GM18517 (cell line): ENCODE measurements at regions not wholly inside any gene's neighbourhood (a gene's known extent, or its start where the extent isn't known, plus 50 kb on each side); places are given as distances from the start of the nearest gene placed in this dataset.

ENCODE experiments used
- ATAC-seq: cut with Tn5 transposase; IDR thresholded peaks from one replicate; pipeline ENCODE4 v1.9.1; 2021; ENCODE audit warnings: mild to moderate bottlenecking, moderate library complexity; ENCODE audit not compliant: unreplicated experiment

DNA sequence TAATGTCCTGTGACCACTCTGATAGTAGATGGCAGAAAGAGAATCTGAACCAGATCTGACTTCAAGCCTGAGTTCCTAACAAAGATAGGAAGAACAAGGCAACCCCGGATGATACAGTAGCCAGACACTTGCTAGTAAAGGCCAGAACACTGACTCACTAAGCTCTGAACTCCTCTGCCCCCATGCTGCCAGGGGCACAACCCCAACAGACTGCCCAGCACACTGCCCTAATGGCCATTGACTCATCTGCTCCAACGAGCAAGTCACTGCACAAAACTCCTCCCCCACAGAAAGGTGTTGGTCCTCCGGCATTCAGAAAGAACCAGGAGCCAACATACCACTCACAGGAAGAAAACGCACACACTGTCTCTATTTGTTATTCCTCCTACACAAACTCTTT lies 179.6 kb upstream of the NUDT4 start:
- ATAC-seq: no peak

DNA sequence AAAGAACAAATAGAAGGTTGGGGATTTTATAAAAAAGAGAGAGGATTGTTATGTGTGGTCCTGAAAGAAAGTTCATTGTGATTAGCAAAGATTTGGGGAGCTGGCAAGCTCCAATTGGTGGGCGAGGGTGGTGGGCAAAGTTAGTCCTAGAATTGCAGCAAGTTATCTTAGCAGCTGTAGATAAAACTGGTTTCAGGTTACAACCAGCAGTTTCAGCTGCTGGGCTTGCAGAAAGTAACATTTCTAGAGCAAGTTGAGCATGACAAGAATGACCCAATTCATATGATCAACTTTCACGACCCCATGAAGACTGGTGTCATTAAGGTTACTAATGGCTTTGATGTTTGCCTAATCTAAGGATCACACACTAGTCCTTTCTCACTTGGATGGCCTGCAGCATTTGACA lies 177.9 kb upstream of the NUDT4 start:
- no peak for ATAC-seq

DNA sequence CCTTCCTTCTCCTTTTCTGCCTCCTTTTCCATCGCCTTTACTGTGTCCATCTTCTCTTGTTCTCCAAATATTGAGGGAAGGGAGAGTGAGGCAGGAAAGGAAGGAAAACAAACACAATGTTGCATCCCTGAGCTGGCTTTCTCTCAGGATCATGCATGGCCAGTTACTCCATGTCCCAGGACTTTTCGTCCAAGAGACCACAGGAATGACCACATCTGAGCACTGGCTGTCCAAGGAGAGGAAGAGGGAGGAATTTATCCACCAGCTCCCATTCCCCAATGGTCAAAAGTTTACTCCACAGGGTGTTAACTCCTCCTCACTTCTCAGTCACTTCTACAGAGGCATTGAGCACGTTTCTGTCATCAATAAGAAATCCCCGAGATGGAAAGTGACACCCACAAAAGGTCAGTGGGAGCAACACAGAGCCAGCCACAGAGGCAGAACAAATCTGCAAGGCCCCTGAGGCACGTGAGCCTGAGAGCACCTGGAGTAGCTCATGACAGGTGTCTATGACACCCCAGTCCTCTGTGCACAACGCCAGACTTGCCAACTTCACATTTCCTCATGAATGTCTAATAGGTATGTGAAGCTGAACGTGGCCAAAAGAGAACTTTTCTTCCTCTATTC lies 177.3 kb upstream of the NUDT4 start:
- no peak for ATAC-seq

DNA sequence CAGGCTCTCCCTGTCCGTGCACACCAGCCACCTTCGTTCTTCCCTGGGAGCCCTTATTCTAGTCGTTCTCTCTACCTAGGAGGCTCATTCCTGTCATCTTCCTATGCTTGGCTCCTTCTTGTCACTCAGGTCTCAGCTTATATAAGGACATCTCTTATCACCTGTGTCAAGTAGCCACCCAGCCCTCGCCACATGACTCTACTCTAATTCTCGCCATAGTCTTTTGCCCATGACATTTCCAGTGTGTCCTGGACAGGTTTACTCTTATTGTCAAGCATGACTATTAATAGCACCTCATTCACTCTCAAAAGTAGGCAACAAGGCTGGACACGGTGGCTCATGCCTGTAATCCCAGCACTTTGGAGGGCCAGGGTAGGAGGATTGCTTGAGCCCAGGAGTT lies 175.7 kb upstream of the NUDT4 start:
- ATAC-seq: no peak

DNA sequence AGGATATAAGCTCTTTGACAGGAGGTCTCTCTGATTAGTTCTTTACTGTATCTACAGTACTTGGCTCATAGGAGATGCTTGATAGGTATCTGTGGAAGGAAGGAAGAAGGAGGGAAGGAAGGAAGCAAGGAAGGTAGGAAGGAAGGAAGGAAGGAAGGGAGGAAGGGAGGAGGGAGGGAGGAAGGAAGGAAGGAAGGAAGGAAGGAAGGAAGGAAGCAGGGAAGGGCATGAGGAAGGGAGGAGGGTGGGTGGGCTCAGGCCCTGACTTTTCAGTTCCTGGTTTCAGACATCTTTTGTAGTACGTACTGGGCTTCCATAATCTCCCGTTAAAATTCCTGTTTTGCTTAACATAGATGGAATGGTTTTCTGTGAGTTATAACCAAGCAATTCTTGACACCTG lies 175.0 kb upstream of the NUDT4 start:
- no peak for ATAC-seq

DNA sequence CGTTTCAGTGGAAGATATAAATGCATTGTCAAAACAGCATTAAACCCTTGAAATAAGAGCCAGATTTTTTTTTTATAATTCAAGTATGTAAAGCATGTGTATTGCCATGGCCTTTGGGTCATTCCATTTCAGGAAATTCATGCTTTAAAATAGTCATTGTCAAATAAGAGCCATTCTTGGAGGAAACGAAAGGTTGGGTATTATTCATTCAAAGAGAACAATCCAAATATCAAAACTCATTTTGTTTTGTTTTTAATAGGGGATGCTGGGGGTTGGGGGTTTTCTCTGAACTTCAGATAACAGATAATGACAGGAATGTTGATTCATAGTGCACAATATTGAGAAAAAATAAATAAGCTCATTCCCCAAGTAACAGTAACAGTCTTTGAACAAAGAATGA lies 174.4 kb upstream of the NUDT4 start:
- no peak for ATAC-seq

DNA sequence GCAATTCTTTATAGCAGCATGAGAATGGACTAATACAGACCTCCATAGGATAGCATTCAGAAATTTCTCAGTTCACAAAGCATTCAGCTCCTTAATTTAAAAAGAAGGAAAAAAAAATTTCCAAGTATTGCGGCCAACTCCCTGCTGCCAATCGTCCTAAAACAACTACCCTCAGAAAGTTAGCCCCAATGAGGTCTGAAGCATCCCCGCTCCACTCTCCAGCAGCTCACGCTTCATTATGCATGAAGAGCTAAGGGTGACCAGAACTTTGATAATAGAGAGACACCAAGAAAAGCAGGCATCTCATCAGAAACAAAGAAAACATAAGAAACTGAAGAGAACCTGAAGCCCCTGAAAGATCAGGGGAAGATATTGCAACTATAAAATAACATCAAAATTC lies 172.8 kb upstream of the NUDT4 start:
- ATAC-seq: no peak

DNA sequence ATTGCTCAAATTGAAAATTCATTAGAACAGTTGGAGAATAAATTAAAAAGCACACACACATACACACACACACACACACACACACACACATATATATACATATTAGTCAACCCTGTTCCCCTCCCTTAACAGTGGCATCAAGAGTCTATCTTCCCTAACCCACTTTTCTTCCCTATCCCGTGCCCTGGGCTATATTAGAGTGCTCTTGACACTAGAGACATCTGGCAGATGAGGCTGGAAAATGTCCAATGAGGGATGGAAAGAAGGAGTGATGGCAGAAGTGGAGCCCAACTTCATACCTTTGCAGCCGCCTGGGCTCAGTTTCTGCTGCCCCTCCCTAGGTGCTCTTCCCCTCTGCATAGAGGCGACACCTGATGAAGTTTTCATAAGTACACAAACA lies 172.4 kb upstream of the NUDT4 start:
- no peak for ATAC-seq

DNA sequence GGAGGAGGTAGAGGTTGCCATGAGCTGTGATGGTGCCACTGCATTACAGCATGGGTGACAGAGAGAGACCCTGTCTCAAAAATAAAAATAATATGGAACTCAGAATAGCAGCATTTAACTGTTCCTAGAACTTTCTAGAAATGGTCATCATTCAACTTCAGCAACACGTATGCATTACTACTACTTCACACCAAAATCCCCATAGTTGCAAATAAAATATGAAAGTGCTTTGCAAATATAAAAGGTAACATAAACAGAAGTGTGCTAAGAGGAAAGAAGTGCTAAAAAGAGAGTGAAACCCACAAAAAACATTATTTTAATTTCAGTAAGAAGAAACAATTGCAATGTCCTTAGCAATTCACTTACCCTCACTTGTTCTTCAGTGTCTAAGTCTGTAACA lies 169.7 kb upstream of the NUDT4 start:
- no peak for ATAC-seq

DNA sequence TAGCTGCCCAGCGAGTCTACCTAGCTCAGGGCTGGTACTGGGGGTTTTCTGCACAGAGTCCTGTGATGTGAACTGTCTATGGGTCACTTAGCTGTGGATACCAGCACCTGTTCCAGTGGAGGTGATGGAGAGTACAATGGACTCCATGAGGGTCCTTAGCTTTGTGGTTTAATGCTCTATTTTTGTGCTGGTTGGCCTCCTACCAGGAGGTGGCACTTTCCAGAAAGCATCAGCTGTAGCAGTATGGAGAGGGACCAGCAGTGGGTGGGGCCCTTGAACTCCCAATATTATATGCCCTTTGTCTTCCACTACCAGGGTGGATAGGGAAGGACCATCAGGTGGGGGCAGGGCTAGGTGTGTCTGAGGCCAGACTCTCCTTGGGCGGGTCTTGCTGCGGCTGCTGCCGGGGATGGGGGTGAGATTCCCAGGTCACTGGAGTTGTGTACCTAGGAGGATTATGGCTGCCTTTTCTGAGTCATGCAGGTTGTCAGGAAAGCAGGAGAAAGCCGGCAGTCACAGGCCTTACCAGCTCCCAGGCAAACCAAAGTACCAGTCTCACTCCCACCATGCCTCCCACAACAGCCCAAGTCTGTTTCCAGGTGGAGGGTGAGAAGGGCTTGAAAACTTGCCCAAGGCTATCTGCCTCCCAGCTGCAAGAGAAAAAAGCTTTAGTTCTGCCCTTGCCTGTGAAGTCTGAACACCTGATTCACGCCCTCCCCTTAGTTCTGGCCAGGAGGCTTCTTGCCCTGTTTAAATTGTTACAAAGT lies 163.0 kb upstream of the NUDT4 start:
- no peak for ATAC-seq

DNA sequence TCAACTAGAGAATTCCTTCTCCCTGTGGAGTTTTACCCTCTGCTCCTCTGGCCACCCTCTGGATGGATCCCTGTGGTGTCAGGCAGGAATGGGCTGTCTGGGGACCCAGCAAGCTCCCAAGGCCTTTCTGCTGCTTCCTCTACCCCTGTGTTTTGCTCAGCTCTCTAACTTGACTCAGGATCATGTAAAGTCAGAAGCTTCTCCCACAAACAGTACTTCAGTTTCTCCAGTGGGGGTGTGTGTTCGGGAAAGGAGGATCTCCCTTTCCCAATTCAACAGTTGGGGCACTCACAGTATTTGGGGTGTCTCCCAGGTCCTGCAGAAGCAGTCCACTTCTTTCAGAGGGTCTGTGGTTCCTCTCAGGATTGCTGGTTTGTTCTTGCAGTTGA lies 162.4 kb upstream of the NUDT4 start:
- no peak for ATAC-seq

DNA sequence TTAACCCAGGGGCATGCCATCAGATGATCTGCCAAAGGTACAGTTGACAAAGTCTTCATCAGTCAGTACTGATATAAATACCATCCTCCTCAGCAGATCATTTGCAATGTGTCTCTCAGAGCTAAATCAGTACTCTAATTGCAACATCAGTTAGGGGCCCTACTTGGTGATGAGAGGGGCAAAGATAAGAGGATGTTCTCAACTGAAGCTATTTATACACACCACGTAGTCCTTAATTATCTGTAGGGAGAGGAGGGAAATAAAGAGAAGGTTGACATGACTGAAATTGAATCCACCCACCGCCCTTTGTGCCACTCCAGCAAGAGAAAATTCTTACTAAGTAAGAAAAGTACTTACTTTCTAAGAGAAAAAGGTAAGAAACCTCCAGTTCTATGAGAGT lies 157.8 kb upstream of the NUDT4 start:
- no peak for ATAC-seq

DNA sequence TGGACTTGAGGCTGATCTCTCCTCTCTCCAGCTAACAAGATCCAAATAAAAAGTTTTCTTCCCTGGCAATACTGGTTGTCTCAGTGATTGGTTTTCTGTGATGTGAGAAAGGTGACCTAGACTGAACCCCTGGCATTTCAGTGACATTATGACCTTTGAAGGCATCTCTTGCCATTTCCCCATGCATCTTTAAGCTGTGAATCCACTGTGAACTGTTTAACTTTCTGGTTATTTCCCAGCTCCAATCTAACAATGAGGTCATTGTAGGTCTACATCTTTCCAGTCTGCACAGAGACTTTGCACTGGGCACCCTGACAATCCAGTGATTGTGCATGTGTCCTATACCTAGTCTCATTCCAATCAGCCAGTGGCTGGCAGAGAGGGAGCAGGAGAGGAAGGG lies 155.9 kb upstream of the NUDT4 start:
- no peak for ATAC-seq

DNA sequence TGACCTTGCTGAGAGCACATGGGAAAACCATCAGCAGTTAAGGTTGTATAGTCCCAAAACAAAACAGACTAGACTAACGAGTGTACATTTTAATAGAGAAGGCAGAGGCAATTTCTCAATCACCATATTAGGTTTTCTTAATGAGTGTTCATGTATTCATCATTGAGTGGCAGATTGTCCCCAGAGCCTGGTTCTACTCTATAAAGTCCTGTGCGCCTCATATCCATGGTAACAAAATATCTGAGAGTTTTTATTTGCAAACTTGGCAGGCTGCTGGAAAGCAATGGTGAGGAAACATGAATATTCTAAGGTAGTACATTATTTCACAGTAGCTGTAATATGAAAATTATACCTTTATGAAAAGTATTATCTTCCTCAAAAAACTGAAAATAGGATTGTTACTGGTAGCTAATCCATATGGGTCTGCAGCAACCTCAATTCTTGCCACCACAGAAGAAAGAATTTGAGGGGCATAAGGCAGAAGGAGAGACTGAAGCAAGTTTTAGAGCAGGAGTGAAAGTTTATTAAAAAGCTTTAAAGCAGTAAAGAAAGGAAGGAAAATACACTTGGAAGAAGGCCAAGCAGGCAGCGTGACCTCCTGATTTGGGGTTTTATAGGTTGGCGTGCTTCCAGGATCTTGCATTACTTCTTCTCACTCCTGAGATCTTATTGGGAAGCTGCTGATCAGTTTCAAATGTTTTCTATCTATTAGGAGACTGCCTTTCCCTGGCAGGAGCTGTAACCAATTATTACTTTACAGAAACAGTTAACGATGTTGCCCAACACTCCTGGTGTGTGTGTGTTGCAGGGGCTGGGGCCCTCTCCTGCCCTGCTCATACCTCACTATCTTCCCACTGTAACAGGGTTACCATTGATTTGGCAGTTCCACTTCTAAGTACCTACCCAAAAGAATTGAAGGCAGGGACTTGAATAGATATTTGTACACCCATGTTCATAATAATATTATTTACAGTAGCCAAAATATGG lies 154.0 kb upstream of the NUDT4 start:
- ATAC-seq: no peak

DNA sequence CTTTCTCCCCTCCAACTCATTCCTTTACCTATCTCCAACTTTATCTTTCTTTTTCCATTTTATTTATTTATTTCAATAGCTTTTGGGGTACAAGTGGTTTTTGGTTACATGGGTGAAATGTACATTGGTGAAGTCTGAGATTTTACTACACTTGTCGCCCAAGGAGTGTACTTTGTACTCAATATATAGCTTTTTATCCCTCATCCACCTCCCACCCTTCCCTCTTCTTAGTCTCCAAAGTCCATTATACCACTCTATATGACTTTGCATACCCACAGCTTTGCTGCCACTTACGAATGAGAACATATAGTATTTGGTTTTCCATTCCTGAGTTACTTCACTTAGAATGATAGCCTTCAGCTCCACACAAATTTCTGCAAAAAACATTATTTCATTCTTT lies 152.6 kb upstream of the NUDT4 start:
- ATAC-seq: no peak

DNA sequence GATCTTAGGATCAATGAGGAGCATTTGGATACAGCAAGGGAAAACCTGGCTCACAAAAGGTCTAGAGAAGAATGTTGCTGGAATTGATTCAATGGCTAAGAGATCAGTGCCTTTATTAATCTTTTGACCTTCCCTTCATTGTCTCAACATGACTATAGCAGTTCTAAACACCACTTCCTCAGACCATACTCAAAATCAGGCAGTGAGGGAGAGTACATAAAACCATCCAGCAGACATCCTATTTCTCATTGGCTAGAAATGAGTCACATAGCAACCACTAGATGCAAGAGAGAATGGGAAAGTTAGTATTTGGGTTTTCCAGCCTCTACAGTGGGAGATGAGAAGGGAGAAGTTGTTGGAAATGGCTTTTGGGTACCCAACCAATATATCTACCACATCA lies 151.4 kb upstream of the NUDT4 start:
- no peak for ATAC-seq

DNA sequence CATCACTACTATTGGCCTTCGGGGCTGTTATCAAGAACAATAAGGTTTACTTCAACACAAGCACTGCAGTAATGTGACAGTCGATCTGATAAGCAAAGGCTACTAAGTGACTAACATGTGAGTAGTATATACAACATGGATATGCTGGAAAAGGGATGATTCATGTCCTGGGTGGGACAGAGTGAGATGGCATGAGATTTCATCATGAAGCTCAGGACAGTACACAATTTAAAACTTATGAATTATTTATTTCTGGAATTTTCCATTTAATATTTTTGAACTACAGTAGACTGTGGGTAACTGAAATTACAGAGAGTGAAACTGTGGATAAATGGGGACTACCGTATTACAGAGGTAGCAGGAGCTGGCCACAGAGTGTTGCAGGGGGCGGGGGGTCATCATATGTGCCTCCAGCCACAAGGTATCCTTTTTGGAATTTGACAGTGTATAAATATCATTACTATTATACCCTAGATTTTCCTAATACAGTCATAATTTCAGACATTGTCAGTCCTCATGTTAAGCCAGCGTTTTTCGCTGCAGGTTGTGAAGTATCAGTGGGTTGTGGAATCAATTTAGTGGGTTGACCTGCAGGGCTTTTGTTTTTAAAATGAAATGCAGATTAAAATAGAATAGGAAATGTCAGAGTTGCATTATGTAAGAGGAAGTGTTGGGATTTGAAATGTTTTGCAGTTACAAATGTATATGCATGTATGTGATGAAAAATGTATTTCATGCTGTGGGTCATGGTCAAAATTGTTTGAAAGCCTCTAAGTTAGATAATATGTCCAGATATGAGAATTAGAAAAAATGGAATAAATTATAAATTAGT lies 148.0 kb upstream of the NUDT4 start:
- ATAC-seq: no peak

DNA sequence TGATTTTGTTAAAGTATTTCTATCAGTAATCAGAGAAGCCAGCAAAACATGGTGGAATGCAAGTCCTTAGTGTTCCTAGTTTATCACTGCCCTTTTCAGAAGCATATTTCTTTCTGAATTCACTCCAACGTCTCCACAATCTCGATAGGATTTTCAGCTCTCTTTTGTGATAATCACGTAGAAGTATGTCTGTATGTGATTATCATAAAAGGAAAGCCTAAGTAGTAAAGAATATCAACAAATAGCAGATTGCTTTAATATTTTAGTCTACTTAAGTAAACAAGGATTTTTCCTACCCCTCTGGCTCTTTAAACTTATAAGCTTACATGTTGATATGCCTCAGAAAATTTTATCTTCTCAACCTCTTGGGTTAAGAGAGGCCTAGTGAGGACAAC lies 147.4 kb upstream of the NUDT4 start:
- ATAC-seq: no peak

DNA sequence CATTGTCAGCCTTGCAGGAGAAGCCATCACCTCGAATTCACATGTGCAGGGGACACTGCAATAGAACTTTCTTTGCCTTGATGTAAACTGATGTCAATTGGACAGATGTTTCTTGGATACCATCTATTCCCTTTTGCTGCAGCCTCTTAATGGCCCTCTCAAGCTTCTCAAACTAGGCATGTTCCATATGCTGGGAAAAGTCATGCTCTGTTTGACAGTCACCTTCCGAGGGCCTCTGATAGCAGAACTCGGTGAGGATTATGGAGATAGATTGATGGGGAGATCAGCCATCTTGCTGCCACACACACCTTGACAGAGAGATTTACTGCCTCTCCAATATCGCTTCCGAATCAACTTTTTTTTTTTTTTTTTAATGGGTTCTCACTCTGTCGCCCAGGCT lies 145.8 kb upstream of the NUDT4 start:
- no peak for ATAC-seq

DNA sequence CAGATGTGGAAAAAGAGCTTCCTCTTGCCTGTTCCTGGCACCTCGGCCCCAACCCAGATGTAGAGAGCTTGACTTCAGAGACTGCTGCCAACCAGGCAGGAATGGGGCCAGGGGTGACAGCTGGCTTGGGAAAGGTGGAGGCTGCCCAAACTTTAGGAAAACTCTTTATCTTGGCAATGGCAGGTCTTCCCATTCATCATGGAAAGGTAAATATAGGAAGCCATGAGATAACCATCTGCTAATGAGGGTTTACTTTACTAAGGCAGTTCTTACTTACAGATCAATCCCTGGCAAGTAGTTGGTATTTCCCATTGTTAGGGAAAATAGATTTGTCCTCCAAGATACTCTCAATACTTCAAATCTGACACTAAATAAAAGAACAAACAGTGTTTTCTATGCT lies 143.1 kb upstream of the NUDT4 start:
- no peak for ATAC-seq

DNA sequence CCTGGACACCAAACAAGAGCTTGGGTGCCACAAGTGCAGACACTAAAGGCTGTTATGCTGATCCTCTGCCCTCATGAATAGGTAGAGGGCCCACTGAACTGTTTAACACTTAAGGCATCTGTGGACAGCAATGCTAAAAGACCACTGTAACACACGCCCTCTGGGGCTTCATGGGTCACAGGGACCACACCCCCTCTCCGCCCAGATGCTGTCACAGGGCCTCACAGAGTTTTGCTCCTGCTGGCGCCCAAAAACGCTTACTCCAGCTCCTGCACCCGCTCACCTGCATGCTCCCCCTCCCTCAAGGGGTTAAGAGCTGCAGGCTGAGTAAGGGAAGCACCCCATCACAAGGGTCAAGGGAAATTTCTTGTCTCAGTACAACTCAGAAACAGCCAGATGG lies 141.8 kb upstream of the NUDT4 start:
- ATAC-seq: no peak
